Endodermal cell (in vitro differentiated cells): ENCODE measurements at regions not wholly inside any gene's neighbourhood (a gene's known extent, or its start where the extent isn't known, plus 50 kb on each side); places are given as distances from the start of the nearest gene placed in this dataset.

Experiments
- DNase-seq: peaks from one replicate; pipeline ENCODE4 v3.0.0-alpha.2; 2017
- H3K27ac ChIP-seq: 2 replicates; pipeline ENCODE4 v1.5.1; 2013; ENCODE audit warnings: mild to moderate bottlenecking, low read depth, low read length, moderate library complexity
- H3K27me3 ChIP-seq: 2 replicates; pipeline ENCODE4 v1.6.1; 2013; ENCODE audit warnings: mild to moderate bottlenecking, low read length, moderate library complexity; ENCODE audit not compliant: insufficient read depth, control insufficient read depth, poor library complexity, severe bottlenecking
- H3K36me3 ChIP-seq: 2 replicates; pipeline ENCODE4 v1.7.0; 2013; ENCODE audit warnings: mild to moderate bottlenecking, low read length, moderate library complexity; ENCODE audit not compliant: control insufficient read depth, insufficient read depth
- H3K4me1 ChIP-seq: one replicate; pipeline ENCODE4 v1.7.0; 2013; ENCODE audit warnings: low read length; ENCODE audit not compliant: control insufficient read depth, insufficient read depth
- H3K4me3 ChIP-seq: 2 replicates; pipeline ENCODE4 v1.5.1; 2013; ENCODE audit warnings: mild to moderate bottlenecking, low read length, moderate library complexity
- H3K9ac ChIP-seq: 2 replicates; pipeline ENCODE4 v1.6.1; 2013; ENCODE audit warnings: mild to moderate bottlenecking, low read length, moderate library complexity; ENCODE audit not compliant: poor library complexity, severe bottlenecking; ENCODE audit errors: extremely low read depth
- H3K9me3 ChIP-seq: 2 replicates; pipeline ENCODE4 v1.6.1; 2013; ENCODE audit warnings: mild to moderate bottlenecking, low read length, moderate library complexity; ENCODE audit not compliant: control insufficient read depth
- H3K27ac Mint-ChIP-seq: 2 replicates; pipeline ENCODE4 v1.8.0; 2020; ENCODE audit warnings: mixed read lengths
- H3K27me3 Mint-ChIP-seq: 2 replicates; pipeline ENCODE4 v1.8.0; 2021; ENCODE audit warnings: mild to moderate bottlenecking, mixed read lengths; ENCODE audit not compliant: insufficient read depth
- H3K36me3 Mint-ChIP-seq: 2 replicates; pipeline ENCODE4 v1.8.0; 2020; ENCODE audit warnings: low read depth, mixed read lengths
- H3K4me1 Mint-ChIP-seq: 2 replicates; pipeline ENCODE4 v1.8.0; 2020; ENCODE audit warnings: mixed read lengths
- H3K4me3 Mint-ChIP-seq: 2 replicates; pipeline ENCODE4 v1.8.0; 2020; ENCODE audit warnings: mild to moderate bottlenecking, moderate library complexity, mixed read lengths
- H3K9me3 Mint-ChIP-seq: 2 replicates; pipeline ENCODE4 v1.8.0; 2020; ENCODE audit warnings: mild to moderate bottlenecking, mixed read lengths
- CTCF ChIP-seq: fragments of 200-600 bp; sonication (generic); conservative IDR thresholded peaks from 2 replicates; pipeline ENCODE4 v1.5.0; 2021; ENCODE audit warnings: antibody characterized with exemption, mild to moderate bottlenecking
- WGBS, 2 experiments: methylation state at CpG; one replicate each; pipeline versions ENCODE4 v1.1.5 to v1.1.7; 2013; ENCODE audit warnings: missing lambda C conversion rate in 2 of 2, mixed read lengths in 1 of 2; ENCODE audit not compliant: insufficient coverage in 1 of 2, insufficient read length in 1 of 2; 5-methylcytosine and 5-hydroxymethylcytosine counted together

GRCh38 chr4:123298801-123299200 is 97.8 kb upstream of the SPRY1 start:
- Mint-ChIP-seq H3K27ac (no peak overlapping the region), H3K4me3 (no peak overlapping the region), H3K9me3 (no peaks in the 10 kb centered on the region), H3K4me1 (peaks cover 9% of the 10 kb centered on the region), H3K27me3 (peaks cover 8% of the 10 kb centered on the region), H3K36me3 (no peaks in the 10 kb centered on the region)
- H3K27ac ChIP-seq = no peak overlapping the region
- no peak overlapping the region for H3K9ac ChIP-seq
- H3K4me1 ChIP-seq = peaks cover 3% of the 10 kb centered on the region
- H3K4me3 ChIP-seq = no peak overlapping the region
- no peaks in the 10 kb centered on the region for H3K9me3 ChIP-seq
- DNase-seq = no peak
- H3K27me3 ChIP-seq = no peaks in the 10 kb centered on the region
- no peaks in the 10 kb centered on the region for H3K36me3 ChIP-seq
- no peak for TF ChIP-seq CTCF
- 84% methylated on average over 1 of the region's 2 CpGs; no CpG with 5 or more reads in 1 of the 2 experiments for WGBS, 2 experiments

- no peak for DNase-seq
- no peaks in the 10 kb centered on the region for H3K27me3 ChIP-seq
- H3K27me3 Mint-ChIP-seq = peaks cover 10% of the 10 kb centered on the region
- peaks cover 3% of the 10 kb centered on the region for H3K4me1 ChIP-seq
- no peaks in the 10 kb centered on the region for H3K36me3 Mint-ChIP-seq
- no peak overlapping the region for H3K27ac Mint-ChIP-seq
- no peaks in the 10 kb centered on the region for H3K9me3 ChIP-seq
- H3K9ac ChIP-seq = no peak overlapping the region
- H3K27ac ChIP-seq = no peak overlapping the region
- H3K4me3 Mint-ChIP-seq = no peak overlapping the region
- H3K36me3 ChIP-seq = no peaks in the 10 kb centered on the region
- no peak overlapping the region for H3K4me3 ChIP-seq
- peaks cover 14% of the 10 kb centered on the region for H3K4me1 Mint-ChIP-seq
- no peaks in the 10 kb centered on the region for H3K9me3 Mint-ChIP-seq
- TF ChIP-seq CTCF = no peak
These were observed 97.3 kb upstream of the SPRY1 start for GRCh38 chr4:123299212-123299691.

DNA sequence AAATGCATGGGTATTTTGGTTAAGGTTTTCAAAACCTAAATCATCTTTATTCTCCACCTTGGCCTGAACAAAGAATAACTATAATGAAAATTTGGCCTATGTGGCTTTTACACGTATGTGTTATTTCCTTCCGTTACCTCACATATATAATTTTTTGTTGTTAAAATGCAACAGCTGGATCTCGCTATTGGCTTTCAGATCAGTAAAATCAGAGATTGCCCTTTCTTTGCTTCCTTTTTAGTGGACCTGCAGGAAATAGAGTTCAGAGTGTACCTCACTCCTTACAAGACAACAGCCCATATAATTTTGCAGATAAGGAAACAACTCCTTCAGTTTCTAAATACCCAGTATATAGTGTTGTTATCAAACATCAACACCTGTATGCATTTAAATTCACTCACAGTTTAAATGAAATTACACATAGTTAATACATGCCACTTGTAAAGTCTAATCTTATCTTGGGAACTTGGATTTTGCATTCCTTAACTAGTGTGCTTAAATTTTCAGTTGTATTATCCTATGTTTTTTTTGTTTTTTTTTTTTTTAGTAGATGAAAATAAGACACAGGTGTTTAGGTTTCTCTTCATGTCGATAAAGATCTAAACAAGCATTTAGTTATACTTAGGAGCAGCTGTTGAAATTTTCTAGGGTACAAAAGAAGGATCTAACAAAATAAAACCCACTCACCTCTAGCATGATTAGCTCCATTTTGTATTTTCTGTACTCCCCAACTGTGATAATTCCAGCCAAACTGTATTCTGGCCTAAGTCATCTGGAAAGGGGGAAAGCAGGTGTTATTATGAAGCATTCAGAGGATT is 96.2 kb upstream of the SPRY1 start:
- peaks cover 9% of the 10 kb centered on the region for H3K4me1 ChIP-seq
- peaks cover 24% of the 10 kb centered on the region for H3K4me1 Mint-ChIP-seq
- no peaks in the 10 kb centered on the region for H3K36me3 ChIP-seq
- no peak overlapping the region for H3K27ac Mint-ChIP-seq
- WGBS, 2 experiments = 97% methylated on average over 4 of the region's 4 CpGs; no CpG with 5 or more reads in 1 of the 2 experiments
- peaks cover 21% of the 10 kb centered on the region for H3K27me3 Mint-ChIP-seq
- no peak overlapping the region for H3K4me3 Mint-ChIP-seq
- H3K27ac ChIP-seq = no peak overlapping the region
- peaks cover 9% of the 10 kb centered on the region for H3K27me3 ChIP-seq
- no peaks in the 10 kb centered on the region for H3K9me3 ChIP-seq
- no peaks in the 10 kb centered on the region for H3K36me3 Mint-ChIP-seq
- H3K9ac ChIP-seq = no peak overlapping the region
- no peaks in the 10 kb centered on the region for H3K9me3 Mint-ChIP-seq
- DNase-seq = no peak
- no peak overlapping the region for H3K4me3 ChIP-seq
- no peak for TF ChIP-seq CTCF
